ENCODE measurements at regions not wholly inside any gene's neighbourhood (a gene's known extent, or its start where the extent isn't known, plus 50 kb on each side); places are given as distances from the start of the nearest gene placed in this dataset.
"Not testable (repeated sequence)": the region's sequence is repeated elsewhere in the genome, so short reads cannot be mapped to it uniquely, and the experiment has no call there.

DNA sequence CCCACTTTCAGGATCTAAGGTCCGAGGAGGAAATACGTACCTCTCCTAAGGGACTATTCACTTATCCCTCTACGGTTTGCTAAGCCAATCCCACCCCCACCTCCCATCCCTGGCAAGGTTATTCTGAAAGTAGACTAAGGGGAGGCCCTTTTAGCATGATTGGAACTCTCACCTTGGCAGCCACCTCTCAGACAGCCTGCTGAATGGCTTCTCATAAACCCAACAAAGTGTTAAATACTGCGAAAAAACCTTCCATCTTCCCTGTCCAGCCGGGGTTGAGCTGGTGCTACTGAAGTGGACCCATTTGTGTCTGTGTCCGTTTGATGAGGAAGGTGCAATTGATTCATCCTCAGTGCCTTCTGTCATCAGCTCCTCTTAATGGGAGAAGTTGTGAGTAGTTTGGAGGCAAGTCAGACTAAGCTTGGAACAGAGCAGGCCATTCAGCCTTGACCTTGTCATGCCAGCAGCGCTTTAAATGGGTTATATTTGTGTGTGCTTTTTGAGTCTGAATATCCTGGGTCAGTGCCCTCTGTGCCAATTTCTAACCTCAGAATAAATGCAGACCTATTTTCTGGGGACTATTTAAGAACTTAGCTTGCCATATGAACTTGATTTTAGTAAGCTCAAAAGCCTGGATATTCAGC is 476.3 kb upstream of the ZNF608 start:
- DNase-seq = no peak

DNA sequence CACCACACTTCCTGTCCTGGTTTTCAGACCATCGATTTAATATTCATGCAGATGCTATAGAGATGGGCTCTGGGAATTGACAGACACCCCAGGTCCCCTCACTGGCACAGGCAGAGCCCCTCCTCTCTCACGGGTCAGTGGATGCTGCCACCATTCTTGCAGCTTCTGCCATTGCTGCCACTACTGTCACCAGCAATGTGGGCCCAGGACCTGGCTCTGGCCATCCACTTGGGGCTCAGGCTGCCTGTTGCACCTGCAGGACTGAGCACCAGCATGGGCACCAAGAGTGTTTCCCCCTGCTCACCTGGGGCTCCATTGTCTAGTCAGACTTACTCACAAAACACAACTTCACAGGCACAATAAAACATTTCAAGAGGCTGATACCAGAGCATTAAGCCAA is 479.0 kb upstream of the ZNF608 start:
- no peak for DNase-seq

DNA sequence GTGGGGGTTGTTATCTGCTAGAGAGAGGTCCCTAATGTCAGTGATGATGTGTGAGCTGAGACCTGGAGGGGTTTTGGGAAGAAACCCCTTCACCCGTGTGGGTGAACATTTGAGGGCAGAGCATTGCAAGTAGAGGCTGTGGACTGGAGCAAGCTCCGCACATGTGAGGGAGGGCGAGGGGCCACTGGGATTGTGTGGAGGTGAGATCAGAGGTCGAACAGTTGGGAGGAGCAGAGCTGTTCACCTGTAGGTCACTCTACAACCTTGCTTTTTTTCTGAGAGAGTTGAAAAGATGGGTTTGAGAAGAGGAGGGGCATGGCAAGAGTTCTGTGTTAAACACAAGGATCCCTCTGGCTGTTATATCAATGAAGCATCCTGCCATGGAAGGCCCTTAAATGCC is 480.4 kb upstream of the ZNF608 start:
- DNase-seq = no peak

- no peak for DNase-seq
These were observed 481.1 kb upstream of the ZNF608 start for GRCh38 chr5:125227333-125228095.

DNA sequence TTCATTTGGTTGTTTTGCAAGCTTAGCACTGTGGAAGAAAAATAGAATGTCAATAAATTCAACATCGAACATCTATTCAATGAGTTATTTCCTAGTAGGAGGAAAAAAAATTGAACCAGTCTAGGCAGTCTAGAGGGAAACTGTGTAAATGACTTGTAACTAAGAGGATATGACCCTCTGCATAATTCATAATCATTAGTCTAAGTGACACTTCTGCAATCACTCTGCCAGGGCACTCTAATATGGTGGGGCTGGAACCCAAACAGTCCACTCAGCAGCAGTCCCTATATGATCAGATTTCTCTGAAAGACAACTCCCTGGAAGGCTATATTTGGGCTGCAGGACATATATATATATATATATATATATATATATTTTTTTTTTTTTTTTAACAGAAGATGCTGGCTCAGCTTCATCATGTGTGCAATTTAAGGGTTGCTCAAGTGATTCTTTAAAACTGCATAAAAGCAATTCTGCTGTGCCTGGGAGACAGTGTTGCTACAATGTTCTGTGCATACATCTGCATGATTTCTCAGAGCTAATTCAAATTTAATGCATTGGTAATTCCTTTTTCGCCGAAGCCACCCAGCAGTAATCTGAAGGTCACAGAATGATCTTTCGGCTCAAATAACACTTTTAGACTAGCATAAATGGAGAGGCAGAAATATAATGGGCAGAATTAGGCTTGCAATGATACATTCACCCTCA is 482.1 kb upstream of the ZNF608 start:
- DNase-seq = no peak

GRCh38 chr5:125229556-125229955 is 483.1 kb upstream of the ZNF608 start:
- no peak for DNase-seq

- DNase-seq = no peak
These were observed 486.4 kb upstream of the ZNF608 start for GRCh38 chr5:125232779-125233230.

DNA sequence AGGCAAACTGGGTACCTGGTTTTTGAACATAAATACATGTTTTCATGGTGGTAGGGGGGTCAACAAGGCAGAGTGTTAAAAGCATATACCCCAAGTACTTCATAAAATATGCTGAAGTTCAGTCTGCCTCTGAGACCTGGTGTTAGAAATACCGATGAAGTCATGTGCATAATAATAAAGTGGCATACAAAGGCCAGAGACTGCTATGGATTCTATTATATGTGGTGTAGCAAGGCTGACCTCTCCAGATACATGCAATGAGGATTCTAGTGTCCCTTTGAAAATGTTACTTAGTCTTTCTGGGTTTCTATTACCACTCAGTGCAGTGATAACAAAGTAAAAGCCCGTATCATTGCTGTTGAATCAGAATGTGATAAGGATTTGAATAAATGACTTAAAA is 487.5 kb upstream of the ZNF608 start:
- DNase-seq = no peak

DNA sequence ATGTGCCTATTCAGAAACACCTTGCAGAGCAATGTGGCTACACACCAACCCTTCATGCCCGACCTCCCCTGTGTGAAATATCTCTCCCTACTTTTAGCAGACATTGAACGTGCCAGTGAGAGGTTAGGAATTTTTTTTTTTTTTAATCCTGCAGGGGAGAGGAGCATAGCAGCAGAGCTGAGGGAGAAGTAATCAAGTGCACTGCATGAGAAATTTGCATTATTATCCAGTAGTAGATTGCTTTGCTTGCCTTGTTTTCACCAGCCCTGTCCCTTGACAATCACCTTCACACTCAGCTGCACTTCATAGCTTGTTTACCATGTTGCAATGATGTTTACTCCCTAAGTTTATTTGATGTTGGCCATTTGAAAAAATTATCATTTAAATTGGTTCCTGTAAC is 489.6 kb upstream of the ZNF608 start:
- no peak for DNase-seq

DNA sequence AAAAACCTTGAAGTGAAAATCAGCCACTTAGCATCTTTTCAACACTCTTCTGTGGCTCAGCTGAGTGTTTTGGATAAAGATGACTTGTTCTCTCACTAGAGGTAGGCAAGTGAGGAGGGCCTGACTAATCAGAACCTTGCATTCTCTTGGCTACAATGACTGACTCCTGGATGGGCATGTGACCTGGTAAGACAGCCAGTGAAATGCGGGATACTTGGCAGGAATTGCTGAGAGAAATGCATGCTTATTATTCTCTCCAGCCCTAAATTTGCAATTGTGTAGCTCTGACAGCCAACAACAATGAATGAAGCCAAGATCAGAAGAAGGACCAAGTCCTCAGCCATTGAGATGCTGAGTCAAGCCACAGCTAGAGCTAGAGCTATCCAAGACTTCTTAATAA is 490.5 kb upstream of the ZNF608 start:
- DNase-seq = no peak

DNA sequence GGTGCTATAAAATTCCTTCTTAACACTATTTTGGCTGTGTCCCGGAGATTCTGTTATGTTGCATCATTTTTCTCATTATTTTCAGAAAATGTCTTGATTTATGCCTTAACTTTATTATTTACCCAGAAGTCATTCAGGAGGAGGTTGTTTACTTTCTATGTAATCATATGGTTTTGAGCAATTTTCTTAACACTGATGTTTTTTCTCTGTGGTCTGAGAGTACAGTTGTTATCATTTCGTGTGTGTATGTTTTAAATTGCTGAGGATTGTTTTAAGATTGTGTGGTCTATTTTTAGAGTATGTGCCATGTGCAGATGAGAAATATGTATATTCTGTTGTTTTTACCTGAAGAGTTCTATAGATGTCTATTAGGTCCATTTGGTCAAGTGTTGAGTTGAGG is 498.1 kb upstream of the ZNF608 start:
- DNase-seq = no peak

DNA sequence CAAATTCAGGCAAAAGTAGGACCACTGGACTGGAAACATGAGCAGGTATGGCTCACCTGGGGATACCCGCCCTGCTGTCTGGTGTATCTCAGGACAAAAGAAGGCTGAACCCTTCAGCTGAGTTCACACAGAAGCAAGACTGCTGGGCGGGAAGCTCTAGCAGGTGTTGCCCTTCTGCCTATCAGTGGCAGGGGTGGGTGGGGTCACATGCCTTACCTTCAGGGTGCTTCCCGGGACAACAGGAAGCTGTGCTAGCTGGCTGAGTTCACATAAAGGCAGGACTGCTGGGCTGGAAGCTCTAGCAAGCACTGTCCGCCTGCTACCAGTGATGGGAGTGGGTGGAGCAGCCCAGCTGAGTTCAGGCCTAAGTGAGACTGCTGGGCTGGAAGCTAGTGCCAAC is 498.8 kb upstream of the ZNF608 start:
- no peak for DNase-seq

DNA sequence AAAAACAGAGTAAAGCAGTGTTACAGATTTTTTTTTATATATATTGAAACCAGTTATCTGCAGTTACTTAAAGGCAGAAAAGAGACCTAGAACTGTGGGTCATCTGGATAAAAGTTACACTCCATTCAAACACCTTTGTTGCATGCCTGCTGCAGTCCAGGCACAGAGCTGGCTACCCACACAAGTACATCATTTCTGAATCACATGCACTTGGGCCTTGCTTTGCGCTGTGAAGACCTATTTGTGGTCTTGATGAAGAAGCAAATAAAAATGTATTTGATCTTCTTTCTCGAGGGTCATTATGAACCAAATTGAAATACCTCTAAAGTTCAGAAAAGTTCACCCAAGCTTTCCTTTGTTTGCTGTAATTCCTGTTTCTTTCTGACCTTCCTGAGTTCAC is 503.0 kb upstream of the ZNF608 start:
- no peak for DNase-seq

- DNase-seq = no peak
These were observed 505.3 kb upstream of the ZNF608 start for GRCh38 chr5:125251703-125252102.

GRCh38 chr5:125253634-125254033 is 507.2 kb upstream of the ZNF608 start:
- DNase-seq = not testable (repeated sequence)

- no peak for DNase-seq
These were observed 507.8 kb upstream of the ZNF608 start for GRCh38 chr5:125254267-125254666.

DNA sequence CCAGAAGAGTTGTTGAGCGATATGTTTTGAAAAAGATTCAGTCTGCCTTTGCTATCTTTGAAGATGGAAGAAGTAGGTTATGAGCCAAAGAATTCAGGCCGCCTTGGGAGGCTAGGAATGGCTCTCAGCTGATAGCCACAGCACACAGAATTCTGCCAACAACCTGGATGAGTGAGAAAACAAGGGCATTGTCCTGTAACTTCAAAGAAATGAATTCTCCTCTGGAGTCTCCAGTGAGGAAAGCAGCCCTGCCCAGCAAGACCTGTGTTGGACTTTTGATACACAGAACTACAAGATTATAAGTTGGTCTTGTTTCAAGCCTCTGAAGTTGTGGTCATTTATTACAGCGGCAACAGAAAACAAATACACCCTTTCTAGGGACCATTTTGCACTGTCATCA is 509.9 kb upstream of the ZNF608 start:
- DNase-seq = no peak

- peak; percentile 16 to 49 for DNase-seq
These were observed 510.9 kb upstream of the ZNF608 start for GRCh38 chr5:125257057-125257972.

DNA sequence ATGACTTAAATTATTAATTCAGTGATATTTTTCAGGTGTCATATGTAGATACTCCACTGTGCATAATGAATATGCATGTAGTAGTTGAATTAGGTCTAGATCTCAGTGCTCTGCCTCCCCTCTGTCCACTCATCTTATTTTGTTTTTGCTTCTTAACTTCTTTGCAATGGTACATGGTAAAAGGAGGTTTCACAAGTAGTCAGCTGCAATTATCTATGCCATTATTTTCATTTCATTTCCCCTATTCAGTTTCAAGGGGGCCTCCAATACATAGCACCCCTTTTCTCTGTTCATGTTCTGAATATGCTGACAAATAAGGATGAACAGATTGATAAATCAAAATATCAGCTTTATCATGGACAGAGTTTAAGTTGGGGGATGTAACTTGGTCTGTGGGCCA is 511.6 kb upstream of the ZNF608 start:
- DNase-seq = no peak

GRCh38 chr5:125258615-125259014 is 512.2 kb upstream of the ZNF608 start:
- DNase-seq = no peak

DNA sequence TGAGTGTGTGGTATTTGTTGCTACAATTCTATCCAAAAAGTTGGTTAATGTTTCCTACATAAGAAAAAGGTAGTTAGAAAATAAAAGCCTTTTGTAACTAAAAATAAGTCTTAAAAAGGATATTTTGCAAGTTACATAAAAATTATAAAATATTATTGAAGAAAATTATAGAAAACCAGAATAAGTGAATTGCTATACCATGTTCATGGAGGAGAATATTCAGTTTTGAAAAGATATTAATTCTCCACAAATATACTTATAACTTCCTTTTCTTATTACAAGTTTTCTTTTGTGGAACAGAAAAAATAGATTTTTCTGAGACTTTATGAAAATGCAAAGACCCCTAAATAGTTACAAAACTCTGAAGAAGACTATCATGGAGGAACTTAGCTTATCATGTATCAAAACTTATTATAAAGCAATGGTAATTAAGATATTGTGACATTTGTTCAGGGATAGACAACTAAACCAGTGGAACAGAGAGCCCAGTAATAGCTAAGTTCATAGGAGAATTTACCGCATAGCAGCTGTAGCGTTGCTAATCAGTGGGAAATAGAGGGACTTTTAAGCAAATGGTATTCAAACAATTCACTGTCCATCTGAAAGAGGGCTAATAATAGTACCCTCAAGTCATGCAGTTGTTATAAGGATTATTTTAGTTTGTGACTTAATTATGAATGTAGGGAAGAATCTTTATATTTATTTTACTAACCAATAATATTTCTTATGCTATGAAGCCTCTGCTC is 515.2 kb upstream of the ZNF608 start:
- DNase-seq = no peak

- DNase-seq = no peak
These were observed 516.3 kb upstream of the ZNF608 start for GRCh38 chr5:125262782-125263181.
